ENCODE measurements at regions not wholly inside any gene's neighbourhood (a gene's known extent, or its start where the extent isn't known, plus 50 kb on each side); places are given as distances from the start of the nearest gene placed in this dataset.

GRCh38 chr6:165716886-165717285 lies 53.8 kb upstream of the PDE10A start:
- DNase-seq, result no peak
- Histone ChIP-seq H3K36me3 (ENCODE audit: control insufficient read depth in 4 of 4, insufficient read depth in 4 of 4, low read length in 4 of 4) (no peaks in the 10 kb centered on the region), H3K9me3 (ENCODE audit: control insufficient read depth in 4 of 4, insufficient read depth in 3 of 4, low read length in 3 of 4) (no peaks in the 10 kb centered on the region), H3K4me3 (no peak overlapping the region), H3K27ac (ENCODE audit: low read depth in 1 of 2, low read length in 1 of 2) (no peak overlapping the region), H3K27me3 (ENCODE audit: control insufficient read depth in 3 of 3, insufficient read depth in 3 of 3, low read length in 2 of 3) (peaks cover 2 to 3% (median 2%) of the 10 kb centered on the region in 3 donors), H3K4me1 (ENCODE audit: control insufficient read depth in 5 of 5, insufficient read depth in 5 of 5, low read length in 5 of 5) (peaks cover 0 to 4% (median 0%) of the 10 kb centered on the region in 5 donors), H3K9ac (ENCODE audit: insufficient read depth in 1 of 2, low read length in 2 of 2) (no peak overlapping the region)
- no peak for TF ChIP-seq CTCF (IDR thresholded peaks at IDR 0.05; ENCODE audit: control extremely low read depth, extremely low read depth)
- ATAC-seq (ENCODE audit: insufficient read depth, low FRiP score), result no peak
- WGBS, 2 donors, result 94 to 96% methylated on average over 4 of the region's 4 CpGs

DNA sequence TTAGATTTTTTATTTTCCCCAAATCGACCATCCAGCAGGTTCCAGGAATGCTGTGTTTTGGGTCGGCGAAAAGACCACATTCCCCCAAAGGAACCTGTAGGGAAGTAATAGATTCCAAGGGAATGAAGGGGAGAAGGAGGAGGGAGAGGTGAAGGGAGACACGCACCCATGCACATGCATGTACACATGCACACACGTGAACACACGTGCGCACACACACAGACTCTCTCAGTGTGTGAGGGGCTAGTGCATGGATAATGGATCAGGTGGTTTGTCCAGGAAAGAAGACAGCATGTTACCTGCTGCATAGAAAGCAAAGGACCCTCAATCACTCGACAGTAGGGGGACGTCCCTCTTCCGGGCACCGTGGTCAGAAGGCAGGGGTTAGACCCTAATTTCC lies 52.4 kb upstream of the PDE10A start:
- H3K27ac ChIP-seq (ENCODE audit: low read depth in 1 of 2, low read length in 1 of 2), result no peak overlapping the region
- no peak for ATAC-seq (ENCODE audit: insufficient read depth, low FRiP score)
- DNase-seq, result no peak
- H3K9ac ChIP-seq (ENCODE audit: insufficient read depth in 1 of 2, low read length in 2 of 2), result no peak overlapping the region
- TF ChIP-seq CTCF (IDR thresholded peaks at IDR 0.05; ENCODE audit: control extremely low read depth, extremely low read depth), result no peak
- peaks cover 0 to 4% (median 0%) of the 10 kb centered on the region in 5 donors for H3K4me1 ChIP-seq (ENCODE audit: control insufficient read depth in 5 of 5, insufficient read depth in 5 of 5, low read length in 5 of 5)
- H3K9me3 ChIP-seq (ENCODE audit: control insufficient read depth in 4 of 4, insufficient read depth in 3 of 4, low read length in 3 of 4), result no peaks in the 10 kb centered on the region
- H3K36me3 ChIP-seq (ENCODE audit: control insufficient read depth in 4 of 4, insufficient read depth in 4 of 4, low read length in 4 of 4), result no peaks in the 10 kb centered on the region
- H3K27me3 ChIP-seq (ENCODE audit: control insufficient read depth in 3 of 3, insufficient read depth in 3 of 3, low read length in 2 of 3), result peaks cover 0 to 3% (median 2%) of the 10 kb centered on the region in 3 donors
- 92 to 95% methylated on average over 11 of the region's 11 CpGs for WGBS, 2 donors
- no peak overlapping the region for H3K4me3 ChIP-seq

GRCh38 chr6:165714907-165715306 lies 51.9 kb upstream of the PDE10A start:
- H3K4me1 ChIP-seq (ENCODE audit: control insufficient read depth in 5 of 5, insufficient read depth in 5 of 5, low read length in 5 of 5), result peaks cover 0 to 4% (median 0%) of the 10 kb centered on the region in 5 donors
- H3K9me3 ChIP-seq (ENCODE audit: control insufficient read depth in 4 of 4, insufficient read depth in 3 of 4, low read length in 3 of 4), result no peaks in the 10 kb centered on the region
- no peaks in the 10 kb centered on the region for H3K36me3 ChIP-seq (ENCODE audit: control insufficient read depth in 4 of 4, insufficient read depth in 4 of 4, low read length in 4 of 4)
- H3K27me3 ChIP-seq (ENCODE audit: control insufficient read depth in 3 of 3, insufficient read depth in 3 of 3, low read length in 2 of 3), result peaks cover 0 to 3% (median 2%) of the 10 kb centered on the region in 3 donors
- H3K4me3 ChIP-seq, result no peak overlapping the region
- DNase-seq, result no peak
- WGBS, 2 donors, result 95% methylated on average over 18 of the region's 18 CpGs
- no peak overlapping the region for H3K9ac ChIP-seq (ENCODE audit: insufficient read depth in 1 of 2, low read length in 2 of 2)
- H3K27ac ChIP-seq (ENCODE audit: low read depth in 1 of 2, low read length in 1 of 2), result no peak overlapping the region
- ATAC-seq (ENCODE audit: insufficient read depth, low FRiP score), result no peak
- no peak for TF ChIP-seq CTCF (IDR thresholded peaks at IDR 0.05; ENCODE audit: control extremely low read depth, extremely low read depth)

- peaks cover 0 to 3% (median 2%) of the 10 kb centered on the region in 3 donors for H3K27me3 ChIP-seq (ENCODE audit: control insufficient read depth in 3 of 3, insufficient read depth in 3 of 3, low read length in 2 of 3)
- 89 to 96% methylated on average over 12 of the region's 12 CpGs for WGBS, 2 donors
Observed at GRCh38 chr6:165713845-165714466, 50.9 kb upstream of the PDE10A start.

More at GRCh38 chr6:165713845-165714466, 50.9 kb upstream of the PDE10A start:
- Histone ChIP-seq H3K27ac (ENCODE audit: low read depth in 1 of 2, low read length in 1 of 2) (no peak overlapping the region), H3K9me3 (ENCODE audit: control insufficient read depth in 4 of 4, insufficient read depth in 3 of 4, low read length in 3 of 4) (no peaks in the 10 kb centered on the region), H3K4me3 (no peak overlapping the region), H3K4me1 (ENCODE audit: control insufficient read depth in 5 of 5, insufficient read depth in 5 of 5, low read length in 5 of 5) (peaks cover 0 to 4% (median 0%) of the 10 kb centered on the region in 5 donors), H3K36me3 (ENCODE audit: control insufficient read depth in 4 of 4, insufficient read depth in 4 of 4, low read length in 4 of 4) (no peaks in the 10 kb centered on the region), H3K9ac (ENCODE audit: insufficient read depth in 1 of 2, low read length in 2 of 2) (no peak overlapping the region)
- DNase-seq, result no peak
- TF ChIP-seq CTCF (IDR thresholded peaks at IDR 0.05; ENCODE audit: control extremely low read depth, extremely low read depth), result no peak
- no peak for ATAC-seq (ENCODE audit: insufficient read depth, low FRiP score)
